ENCODE measurements at regions not wholly inside any gene's neighbourhood (a gene's known extent, or its start where the extent isn't known, plus 50 kb on each side); places are given as distances from the start of the nearest gene placed in this dataset.

DNA sequence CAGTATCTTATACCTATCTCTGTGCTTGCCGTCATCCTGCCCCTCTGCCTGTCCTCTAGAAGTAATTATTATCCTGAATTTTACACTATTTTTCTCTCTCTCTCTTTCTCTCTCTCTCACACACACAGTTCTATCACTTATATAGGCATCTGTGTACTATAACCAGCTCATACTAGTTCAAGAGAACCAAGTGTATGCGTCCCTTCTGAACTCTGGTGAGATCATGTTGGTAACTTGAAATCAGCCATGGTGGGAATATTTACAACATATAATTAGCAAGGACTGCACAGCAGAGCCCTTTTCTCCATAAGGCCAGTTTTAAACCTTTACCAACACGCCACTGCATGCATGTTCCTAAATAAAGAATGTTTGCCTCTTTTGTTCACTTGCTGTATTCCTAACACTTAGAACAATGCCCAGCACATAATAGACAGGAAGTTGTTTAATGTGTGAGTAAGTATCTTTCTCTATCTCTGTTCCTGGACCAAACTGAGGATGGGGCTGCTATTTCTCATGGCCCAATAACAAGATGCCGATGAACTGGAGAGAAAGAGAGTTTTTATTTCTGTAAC, 51.1 kb upstream of the IL21 start:
- ChIA-PET CTCF (interaction anchor here (1.7 kb wide), 1 partner anchor 45 kb away, joined by 4 read pairs; no protein-coding TSS in a partner anchor), POLR2A (no interaction called here)
- Histone ChIP-seq H3K36me3 (ENCODE audit: control insufficient read depth, insufficient read depth, low read length) (no peaks in the 10 kb centered on the region), H3K27me3 (ENCODE audit: control insufficient read depth, insufficient read depth, low read length) (no peaks in the 10 kb centered on the region), H3K4me3 (ENCODE audit: low read depth, low read length) (no peak overlapping the region)
- DNase-seq (ENCODE audit: low read depth), result no peak
- TF ChIP-seq, protein P1, sequence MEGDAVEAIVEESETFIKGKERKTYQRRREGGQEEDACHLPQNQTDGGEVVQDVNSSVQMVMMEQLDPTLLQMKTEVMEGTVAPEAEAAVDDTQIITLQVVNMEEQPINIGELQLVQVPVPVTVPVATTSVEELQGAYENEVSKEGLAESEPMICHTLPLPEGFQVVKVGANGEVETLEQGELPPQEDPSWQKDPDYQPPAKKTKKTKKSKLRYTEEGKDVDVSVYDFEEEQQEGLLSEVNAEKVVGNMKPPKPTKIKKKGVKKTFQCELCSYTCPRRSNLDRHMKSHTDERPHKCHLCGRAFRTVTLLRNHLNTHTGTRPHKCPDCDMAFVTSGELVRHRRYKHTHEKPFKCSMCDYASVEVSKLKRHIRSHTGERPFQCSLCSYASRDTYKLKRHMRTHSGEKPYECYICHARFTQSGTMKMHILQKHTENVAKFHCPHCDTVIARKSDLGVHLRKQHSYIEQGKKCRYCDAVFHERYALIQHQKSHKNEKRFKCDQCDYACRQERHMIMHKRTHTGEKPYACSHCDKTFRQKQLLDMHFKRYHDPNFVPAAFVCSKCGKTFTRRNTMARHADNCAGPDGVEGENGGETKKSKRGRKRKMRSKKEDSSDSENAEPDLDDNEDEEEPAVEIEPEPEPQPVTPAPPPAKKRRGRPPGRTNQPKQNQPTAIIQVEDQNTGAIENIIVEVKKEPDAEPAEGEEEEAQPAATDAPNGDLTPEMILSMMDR (IDR thresholded peaks at IDR 0.05; ENCODE audit: insufficient read depth, low read depth, low read length), result no peak

DNA sequence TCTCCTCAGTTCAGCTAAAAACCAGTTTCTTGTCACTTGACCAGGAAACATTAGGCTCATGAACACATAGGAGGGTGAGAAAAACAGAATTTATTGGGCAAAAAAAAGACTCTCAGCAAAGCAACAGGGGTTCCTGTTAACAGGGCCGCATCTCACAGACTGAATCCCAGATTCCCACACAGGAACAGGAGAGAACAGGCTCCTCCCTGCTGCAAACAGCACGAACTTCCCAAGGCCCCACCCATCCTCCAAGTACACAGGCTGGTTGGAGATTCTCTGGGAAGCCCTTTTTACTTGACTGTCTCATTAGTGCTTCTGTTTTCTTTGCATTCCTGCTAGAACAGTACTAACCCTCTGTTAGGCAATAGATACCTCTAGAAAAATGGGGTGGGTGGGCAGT, 52.4 kb upstream of the IL21 start:
- CTCF ChIA-PET, result interaction anchor here (1.7 kb wide), 1 partner anchor 44 kb away, joined by 4 read pairs; no protein-coding TSS in a partner anchor
- DNase-seq (ENCODE audit: low read depth), result no peak
- POLR2A ChIA-PET, result no interaction called here
- Histone ChIP-seq H3K27me3 (ENCODE audit: control insufficient read depth, insufficient read depth, low read length) (no peaks in the 10 kb centered on the region), H3K4me3 (ENCODE audit: low read depth, low read length) (no peak overlapping the region), H3K36me3 (ENCODE audit: control insufficient read depth, insufficient read depth, low read length) (no peaks in the 10 kb centered on the region)
- TF ChIP-seq, protein P1 (IDR thresholded peaks at IDR 0.05; ENCODE audit: insufficient read depth, low read depth, low read length), result no peak

DNA sequence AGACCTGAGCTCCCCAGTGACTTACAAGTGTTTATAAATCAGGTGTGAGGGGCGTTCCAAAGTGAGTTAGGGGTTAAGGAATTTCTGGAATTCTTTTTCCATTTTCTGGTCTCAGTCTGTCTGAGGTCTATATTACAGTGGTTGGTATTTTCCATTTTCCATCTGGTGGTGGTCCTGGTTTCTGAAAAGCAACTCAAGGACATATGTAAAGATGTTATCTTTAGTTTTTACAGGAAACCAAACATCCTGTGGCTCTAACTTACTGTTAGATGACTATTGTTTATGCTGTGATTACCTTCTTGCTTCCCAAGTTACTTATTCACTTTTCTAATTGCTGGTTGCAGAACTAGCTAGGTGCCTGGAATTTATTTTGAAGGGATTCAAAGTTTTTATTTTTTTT, 53.5 kb upstream of the IL21 start:
- DNase-seq (ENCODE audit: low read depth), result no peak
- TF ChIP-seq, protein P1 (IDR thresholded peaks at IDR 0.05; ENCODE audit: insufficient read depth, low read depth, low read length), result no peak
- CTCF ChIA-PET, result no interaction called here

DNA sequence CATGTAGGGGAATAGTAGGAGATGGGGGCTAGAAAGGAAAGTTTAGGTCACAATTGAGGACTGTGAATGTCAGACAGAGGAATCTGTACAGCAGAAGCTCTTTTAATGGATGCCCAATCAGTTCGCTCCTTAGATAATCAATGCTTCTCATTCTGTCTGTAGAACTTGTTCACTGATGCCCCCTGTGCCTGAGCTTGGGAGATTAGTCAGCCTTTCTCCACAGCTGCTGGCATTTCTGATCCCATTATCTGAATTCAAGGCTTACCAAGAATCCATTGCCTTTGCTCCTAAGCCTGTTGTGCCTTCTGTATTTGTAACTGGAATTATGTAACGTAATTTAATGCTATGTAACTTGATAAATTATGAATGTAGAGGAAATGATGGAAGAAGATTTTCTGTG, 53.2 kb upstream of the BBS12 start:
- TF ChIP-seq, protein P1 (IDR thresholded peaks at IDR 0.05; ENCODE audit: insufficient read depth, low read depth, low read length), result no peak
- Histone ChIP-seq H3K4me3 (ENCODE audit: low read depth, low read length) (no peak overlapping the region), H3K36me3 (ENCODE audit: control insufficient read depth, insufficient read depth, low read length) (no peaks in the 10 kb centered on the region), H3K27me3 (ENCODE audit: control insufficient read depth, insufficient read depth, low read length) (no peaks in the 10 kb centered on the region)
- ChIA-PET POLR2A (interaction anchor here (0.6 to 0.7 kb wide), 3 partner anchors 21 to 204 kb away, joined by 3 to 4 read pairs (median 3); no protein-coding TSS in a partner anchor), CTCF (no interaction called here)
- no peak for DNase-seq (ENCODE audit: low read depth)

More for the DNA sequence above, 53.5 kb upstream of the IL21 start:
- Histone ChIP-seq H3K36me3 (ENCODE audit: control insufficient read depth, insufficient read depth, low read length) (no peaks in the 10 kb centered on the region), H3K27me3 (ENCODE audit: control insufficient read depth, insufficient read depth, low read length) (no peaks in the 10 kb centered on the region), H3K4me3 (ENCODE audit: low read depth, low read length) (no peak overlapping the region)
- POLR2A ChIA-PET, result no interaction called here

DNA sequence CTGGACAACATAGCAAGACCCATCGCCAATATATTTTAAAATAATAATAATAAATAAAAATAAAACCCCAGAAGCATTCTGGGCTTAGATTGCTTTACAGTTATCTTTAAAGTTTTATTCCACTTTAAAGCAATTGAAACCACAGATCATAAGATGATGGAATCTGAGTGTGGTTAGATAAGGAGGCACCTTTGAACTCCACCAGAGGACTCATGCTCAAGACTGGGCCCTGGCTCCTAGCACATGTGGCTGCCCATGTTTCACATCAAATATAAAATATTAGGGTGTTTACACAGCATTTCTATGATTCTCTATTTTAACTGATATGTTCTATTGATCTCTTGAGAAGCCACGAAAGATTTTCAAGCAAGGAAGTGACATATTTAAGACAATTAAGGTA, 52.6 kb upstream of the BBS12 start:
- CTCF ChIA-PET, result no interaction called here
- no peak for DNase-seq (ENCODE audit: low read depth)

More for the DNA sequence above, 52.6 kb upstream of the BBS12 start:
- TF ChIP-seq, protein P1 (IDR thresholded peaks at IDR 0.05; ENCODE audit: insufficient read depth, low read depth, low read length), result no peak
- Histone ChIP-seq H3K4me3 (ENCODE audit: low read depth, low read length) (no peak overlapping the region), H3K27me3 (ENCODE audit: control insufficient read depth, insufficient read depth, low read length) (no peaks in the 10 kb centered on the region), H3K36me3 (ENCODE audit: control insufficient read depth, insufficient read depth, low read length) (no peaks in the 10 kb centered on the region)
- POLR2A ChIA-PET, result no interaction called here
